Mesendoderm (in vitro differentiated cells): ENCODE measurements at regions not wholly inside any gene's neighbourhood (a gene's known extent, or its start where the extent isn't known, plus 50 kb on each side); places are given as distances from the start of the nearest gene placed in this dataset.
"Not testable (repeated sequence)": the region's sequence is repeated elsewhere in the genome, so short reads cannot be mapped to it uniquely, and the experiment has no call there.

Experiments used
- DNase-seq: peaks from one replicate; pipeline ENCODE4 v3.0.0; 2013
- H2AK5ac ChIP-seq: 2 replicates; pipeline ENCODE4 v1.6.1; 2013; ENCODE audit warnings: low read length, inconsistent platforms
- H2BK120ac ChIP-seq: 2 replicates; pipeline ENCODE4 v1.6.1; 2013; ENCODE audit warnings: low read depth, mild to moderate bottlenecking, low read length, moderate library complexity, mixed read lengths
- H2BK15ac ChIP-seq: replicated peaks from 2 replicates; pipeline ENCODE4 v1.6.1; 2013; ENCODE audit warnings: low read depth, mild to moderate bottlenecking, moderate library complexity
- H2BK5ac ChIP-seq: 2 replicates; pipeline ENCODE4 v1.6.1; 2013; ENCODE audit warnings: low read length, inconsistent platforms
- H3K18ac ChIP-seq: 2 replicates; pipeline ENCODE4 v1.6.1; 2013; ENCODE audit warnings: mild to moderate bottlenecking, low read length, mixed read lengths
- H3K23ac ChIP-seq: one replicate; pipeline ENCODE4 v1.6.1; 2013; ENCODE audit warnings: low read length
- H3K27ac ChIP-seq: 2 replicates; pipeline ENCODE4 v1.5.1; 2013; ENCODE audit warnings: low read depth, mild to moderate bottlenecking, inconsistent platforms, low read length, moderate library complexity
- H3K27me3 ChIP-seq: 2 replicates; pipeline ENCODE4 v1.6.1; 2013; ENCODE audit warnings: low read length, control low read depth, mild to moderate bottlenecking, inconsistent platforms; ENCODE audit not compliant: insufficient read depth, poor library complexity
- H3K36me3 ChIP-seq: 2 replicates; pipeline ENCODE4 v1.6.1; 2013; ENCODE audit warnings: low read length, inconsistent platforms; ENCODE audit not compliant: control insufficient read depth, insufficient read depth
- H3K4ac ChIP-seq: one replicate; pipeline ENCODE4 v1.6.1; 2013; ENCODE audit warnings: low read depth, mild to moderate bottlenecking, low read length, moderate library complexity
- H3K4me1 ChIP-seq: 2 replicates; pipeline ENCODE4 v1.6.1; 2013; ENCODE audit warnings: low read depth, low read length, inconsistent platforms; ENCODE audit not compliant: control insufficient read depth
- H3K4me2 ChIP-seq: 2 replicates; pipeline ENCODE4 v1.6.1; 2013; ENCODE audit warnings: low read length
- H3K4me3 ChIP-seq: 2 replicates; pipeline ENCODE4 v1.5.1; 2013; ENCODE audit warnings: mild to moderate bottlenecking, low read length
- H3K56ac ChIP-seq: one replicate; pipeline ENCODE4 v1.6.1; 2013; ENCODE audit warnings: low read length
- H3K79me1 ChIP-seq: 2 replicates; pipeline ENCODE4 v1.6.1; 2013; ENCODE audit warnings: low read length, inconsistent platforms
- H3K79me2 ChIP-seq: 2 replicates; pipeline ENCODE4 v1.6.1; 2013; ENCODE audit warnings: mild to moderate bottlenecking, low read length; ENCODE audit not compliant: control insufficient read depth, insufficient read depth
- H3K9ac ChIP-seq: 2 replicates; pipeline ENCODE4 v1.6.1; 2013; ENCODE audit warnings: low read length, inconsistent platforms
- H4K5ac ChIP-seq: one replicate; pipeline ENCODE4 v1.6.1; 2013; ENCODE audit warnings: low read length
- H4K8ac ChIP-seq: one replicate; pipeline ENCODE4 v1.6.1; 2013; ENCODE audit warnings: low read depth, mild to moderate bottlenecking, control low read depth, low read length, moderate library complexity
- WGBS: extraction: QIAGEN DNeasy Blood & Tissue Kit; methylation state at CpG from one replicate; pipeline ENCODE4 v1.1.7; 2013; ENCODE audit warnings: low lambda C conversion rate, missing lambda C conversion rate; ENCODE audit not compliant: insufficient coverage; ENCODE audit errors: extremely low coverage; 5-methylcytosine and 5-hydroxymethylcytosine counted together

DNA sequence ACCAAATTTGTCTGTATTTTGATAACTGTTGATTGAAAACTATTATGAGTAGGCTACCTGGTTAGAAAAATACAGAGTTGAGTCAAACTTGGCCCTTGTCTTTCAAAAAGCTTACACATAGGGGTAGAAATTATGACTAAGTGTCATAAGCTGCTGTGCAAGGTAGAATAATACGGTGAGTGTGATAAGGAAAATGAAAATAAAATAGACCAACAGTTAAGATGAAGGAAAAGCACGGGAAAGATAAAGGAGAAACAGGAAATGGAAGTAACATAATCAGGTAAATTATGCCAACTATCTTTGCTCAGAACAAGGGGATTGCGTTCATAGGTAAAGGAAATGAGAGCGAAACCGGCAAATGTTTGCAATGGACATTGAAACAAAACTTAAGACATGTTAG, 302.5 kb downstream of the PCDH7 start:
- H2BK120ac ChIP-seq: no peak overlapping the region
- no peak overlapping the region for H3K27ac ChIP-seq
- 100% methylated on average over 2 of the region's 5 CpGs for WGBS
- H2AK5ac ChIP-seq: no peak overlapping the region
- H4K5ac ChIP-seq: no peak overlapping the region
- H3K4me2 ChIP-seq: no peak overlapping the region
- no peak overlapping the region for H4K8ac ChIP-seq
- H3K79me1 ChIP-seq: no peaks in the 10 kb centered on the region
- no peak for DNase-seq
- H3K4me3 ChIP-seq: no peak overlapping the region
- no peaks in the 10 kb centered on the region for H3K4me1 ChIP-seq
- no peak overlapping the region for H3K18ac ChIP-seq
- H3K23ac ChIP-seq: no peak overlapping the region
- no peaks in the 10 kb centered on the region for H3K27me3 ChIP-seq
- no peaks in the 10 kb centered on the region for H3K79me2 ChIP-seq
- H3K36me3 ChIP-seq: no peaks in the 10 kb centered on the region
- H2BK15ac ChIP-seq: no peak overlapping the region
- H3K56ac ChIP-seq: no peak overlapping the region
- H2BK5ac ChIP-seq: no peak overlapping the region
- H3K9ac ChIP-seq: no peak overlapping the region
- H3K4ac ChIP-seq: no peak overlapping the region

DNA sequence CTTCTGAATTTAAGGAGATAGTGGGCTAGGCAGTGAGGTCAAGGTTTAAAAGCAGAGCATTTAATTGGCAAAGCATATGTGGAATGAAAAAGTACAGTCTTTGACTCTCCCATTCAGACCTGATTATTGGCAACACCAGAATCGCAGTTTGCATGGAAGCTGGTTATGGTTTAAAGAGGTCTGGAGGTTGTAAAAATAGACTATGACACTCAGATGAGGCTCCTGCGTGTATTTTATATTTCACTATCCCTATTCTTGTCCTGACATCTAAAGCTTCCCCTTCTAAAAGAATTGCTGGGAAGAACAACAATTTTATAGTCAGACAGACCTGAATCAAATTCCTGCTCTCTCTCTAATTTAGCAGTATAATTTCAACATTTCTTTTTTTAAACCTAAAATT, 302.9 kb downstream of the PCDH7 start:
- Histone ChIP-seq H3K4me3 (no peak overlapping the region), H2BK5ac (no peak overlapping the region), H3K4me1 (no peaks in the 10 kb centered on the region), H4K5ac (no peak overlapping the region), H4K8ac (no peak overlapping the region), H3K27ac (no peak overlapping the region), H3K9ac (no peak overlapping the region), H3K18ac (no peak overlapping the region), H2BK120ac (no peak overlapping the region), H3K79me1 (no peaks in the 10 kb centered on the region), H3K79me2 (no peaks in the 10 kb centered on the region), H3K36me3 (no peaks in the 10 kb centered on the region), H3K4ac (no peak overlapping the region), H3K56ac (no peak overlapping the region), H2AK5ac (no peak overlapping the region), H3K23ac (no peak overlapping the region), H2BK15ac (no peak overlapping the region), H3K4me2 (no peak overlapping the region), H3K27me3 (no peaks in the 10 kb centered on the region)
- WGBS: no CpG with 5 or more reads among the region's 2 CpGs
- DNase-seq: no peak

DNA sequence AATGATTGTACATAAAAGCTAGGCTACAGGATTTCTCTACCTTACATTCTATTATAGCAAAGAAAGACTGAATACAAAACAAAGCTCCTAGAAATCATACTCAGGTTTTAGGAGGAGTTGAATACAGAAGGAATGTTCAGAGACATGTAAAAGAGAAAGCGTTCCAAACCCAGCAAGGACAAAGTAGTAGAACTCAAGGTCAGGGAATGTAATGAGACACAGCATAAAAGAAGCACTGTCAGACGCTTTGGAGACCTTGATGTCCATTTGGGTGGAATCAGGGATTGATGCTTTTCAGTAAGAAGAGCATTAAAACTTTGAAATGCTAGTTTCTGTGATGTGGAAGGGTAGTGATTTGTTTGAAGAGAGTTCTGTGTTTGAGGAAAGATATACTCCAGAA, 303.6 kb downstream of the PCDH7 start:
- Histone ChIP-seq H2BK5ac (no peak overlapping the region), H3K4me3 (no peak overlapping the region), H3K18ac (no peak overlapping the region), H3K4me1 (no peaks in the 10 kb centered on the region), H3K79me1 (no peaks in the 10 kb centered on the region), H3K56ac (no peak overlapping the region), H4K8ac (no peak overlapping the region), H2AK5ac (no peak overlapping the region), H2BK120ac (no peak overlapping the region), H3K79me2 (no peaks in the 10 kb centered on the region), H3K4ac (no peak overlapping the region), H3K36me3 (no peaks in the 10 kb centered on the region), H4K5ac (no peak overlapping the region), H3K27ac (no peak overlapping the region), H3K23ac (no peak overlapping the region), H2BK15ac (no peak overlapping the region), H3K9ac (no peak overlapping the region), H3K27me3 (no peaks in the 10 kb centered on the region), H3K4me2 (no peak overlapping the region)
- no CpG with 5 or more reads among the region's 2 CpGs for WGBS
- DNase-seq: no peak

DNA sequence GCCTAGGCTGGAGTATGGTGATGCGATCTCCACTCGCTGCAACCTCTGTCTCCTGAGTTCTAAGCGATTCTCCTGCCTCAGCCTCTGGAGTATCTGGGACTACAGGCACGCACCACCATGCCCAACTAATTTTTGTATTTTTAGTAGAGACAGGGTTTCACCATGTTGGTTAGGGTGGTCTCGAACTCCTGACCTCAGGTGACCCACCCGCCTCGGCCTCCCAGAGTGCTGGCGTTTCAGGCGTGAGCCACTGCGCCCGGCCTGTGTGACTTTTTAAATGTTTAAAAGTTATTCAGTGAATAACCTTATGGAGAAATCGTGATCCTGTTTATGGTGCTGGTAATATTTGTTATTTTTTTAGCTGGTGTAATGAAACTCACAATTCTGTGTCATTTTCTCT, 304.6 kb downstream of the PCDH7 start:
- H3K4me2 ChIP-seq, DNase-seq, H3K4me3 ChIP-seq, H2BK120ac ChIP-seq, H3K23ac ChIP-seq, H2BK15ac ChIP-seq, H3K9ac ChIP-seq, H3K56ac ChIP-seq, H3K79me2 ChIP-seq, H2BK5ac ChIP-seq, H3K27ac ChIP-seq, H3K4me1 ChIP-seq, H3K36me3 ChIP-seq, H2AK5ac ChIP-seq, H3K79me1 ChIP-seq, H4K8ac ChIP-seq, H3K18ac ChIP-seq, H3K27me3 ChIP-seq, H3K4ac ChIP-seq, H4K5ac ChIP-seq: not testable (repeated sequence)
- no CpG with 5 or more reads among the region's 12 CpGs for WGBS

GRCh38 chr4:31026256-31026655, 306.1 kb downstream of the PCDH7 start:
- no peak overlapping the region for H3K18ac ChIP-seq
- H3K79me1 ChIP-seq: no peaks in the 10 kb centered on the region
- no peak overlapping the region for H4K8ac ChIP-seq
- H3K56ac ChIP-seq: no peak overlapping the region
- no peaks in the 10 kb centered on the region for H3K36me3 ChIP-seq
- no peak overlapping the region for H4K5ac ChIP-seq
- no peak overlapping the region for H2AK5ac ChIP-seq
- H2BK5ac ChIP-seq: no peak overlapping the region
- no peaks in the 10 kb centered on the region for H3K79me2 ChIP-seq
- no peaks in the 10 kb centered on the region for H3K4me1 ChIP-seq
- H3K9ac ChIP-seq: no peak overlapping the region
- DNase-seq: no peak
- no peaks in the 10 kb centered on the region for H3K27me3 ChIP-seq
- no peak overlapping the region for H3K4me3 ChIP-seq
- no peak overlapping the region for H3K4ac ChIP-seq
- H2BK120ac ChIP-seq: no peak overlapping the region
- H3K27ac ChIP-seq: no peak overlapping the region
- H3K4me2 ChIP-seq: no peak overlapping the region
- no CpG with 5 or more reads among the region's 5 CpGs for WGBS
- H2BK15ac ChIP-seq: no peak overlapping the region
- H3K23ac ChIP-seq: no peak overlapping the region

- H2BK120ac ChIP-seq: no peak overlapping the region
- H3K4me3 ChIP-seq: no peak overlapping the region
- no peak overlapping the region for H2AK5ac ChIP-seq
- no CpG with 5 or more reads among the region's 3 CpGs for WGBS
- H3K79me1 ChIP-seq: no peaks in the 10 kb centered on the region
- H3K4me2 ChIP-seq: no peak overlapping the region
- H3K27me3 ChIP-seq: no peaks in the 10 kb centered on the region
- H3K56ac ChIP-seq: no peak overlapping the region
- H3K79me2 ChIP-seq: no peaks in the 10 kb centered on the region
- no peak overlapping the region for H3K27ac ChIP-seq
- no peaks in the 10 kb centered on the region for H3K36me3 ChIP-seq
- no peak overlapping the region for H2BK15ac ChIP-seq
- H3K4me1 ChIP-seq: no peaks in the 10 kb centered on the region
- H3K4ac ChIP-seq: no peak overlapping the region
- no peak overlapping the region for H2BK5ac ChIP-seq
- H4K8ac ChIP-seq: no peak overlapping the region
- no peak overlapping the region for H4K5ac ChIP-seq
- no peak overlapping the region for H3K18ac ChIP-seq
- H3K23ac ChIP-seq: no peak overlapping the region
- H3K9ac ChIP-seq: no peak overlapping the region
- no peak for DNase-seq
Measured at GRCh38 chr4:31034550-31034949, 314.4 kb downstream of the PCDH7 start.
